SK-N-SH treated with all-trans-retinoic acid at 6 μM for 48 hours (cell line): ENCODE measurements at regions not wholly inside any gene's neighbourhood (a gene's known extent, or its start where the extent isn't known, plus 50 kb on each side); places are given as distances from the start of the nearest gene placed in this dataset.

Experiments used
- ARNTL ChIP-seq: fragments of 450-650 bp; formaldehyde crosslinking; IDR thresholded peaks from 2 replicates; pipeline ENCODE4 v1.5.0; 2020; ENCODE audit warnings: low read depth, mild to moderate bottlenecking, moderate library complexity, borderline replicate concordance
- CSRNP3 ChIP-seq: fragments of 250-450 bp; sonication (Bioruptor Pico); IDR thresholded peaks from 2 replicates; pipeline ENCODE4 v1.5.1; 2021; ENCODE audit warnings: mild to moderate bottlenecking, moderate library complexity
- PATZ1 ChIP-seq: fragments of 250-450 bp; sonication (Bioruptor Pico); IDR thresholded peaks from 2 replicates; pipeline ENCODE4 v1.8.0; 2020; ENCODE audit warnings: mild to moderate bottlenecking, moderate library complexity, borderline replicate concordance
- SNAI2 ChIP-seq: fragments of 250-450 bp; sonication (Bioruptor Pico); IDR thresholded peaks from 2 replicates; pipeline ENCODE4 v1.5.0; 2020; ENCODE audit warnings: mild to moderate bottlenecking, moderate library complexity
- TOX ChIP-seq: fragments of 250-450 bp; sonication (Bioruptor Pico); IDR thresholded peaks from 2 replicates; pipeline ENCODE4 v1.8.0; 2021; ENCODE audit warnings: mild to moderate bottlenecking, moderate library complexity, borderline replicate concordance
- ZFP30 ChIP-seq: fragments of 450-650 bp; formaldehyde crosslinking; IDR thresholded peaks from 2 replicates; pipeline ENCODE4 v1.5.0; 2022; ENCODE audit warnings: mild to moderate bottlenecking, moderate library complexity
- ZNF565 ChIP-seq: fragments of 450-650 bp; formaldehyde crosslinking; conservative IDR thresholded peaks from 2 replicates; pipeline ENCODE4 v1.5.0; 2020; ENCODE audit warnings: low read depth, mild to moderate bottlenecking, moderate library complexity
- ZNF8 ChIP-seq: fragments of 450-650 bp; formaldehyde crosslinking; IDR thresholded peaks from 2 replicates; pipeline ENCODE4 v1.5.0; 2020; ENCODE audit warnings: mild to moderate bottlenecking, moderate library complexity
- TF ChIP-seq, protein P1 (sequence below): fragments of 250-450 bp; sonication (Bioruptor Pico); IDR thresholded peaks from 2 replicates; pipeline ENCODE4 v1.8.0; 2021; ENCODE audit warnings: low read depth, mild to moderate bottlenecking, moderate library complexity, borderline replicate concordance
- TF ChIP-seq, protein P2 (sequence below): fragments of 250-450 bp; sonication (Bioruptor Pico); IDR thresholded peaks from 2 replicates; pipeline ENCODE4 v1.5.1; 2020; ENCODE audit warnings: low read depth, mild to moderate bottlenecking, moderate library complexity

DNA sequence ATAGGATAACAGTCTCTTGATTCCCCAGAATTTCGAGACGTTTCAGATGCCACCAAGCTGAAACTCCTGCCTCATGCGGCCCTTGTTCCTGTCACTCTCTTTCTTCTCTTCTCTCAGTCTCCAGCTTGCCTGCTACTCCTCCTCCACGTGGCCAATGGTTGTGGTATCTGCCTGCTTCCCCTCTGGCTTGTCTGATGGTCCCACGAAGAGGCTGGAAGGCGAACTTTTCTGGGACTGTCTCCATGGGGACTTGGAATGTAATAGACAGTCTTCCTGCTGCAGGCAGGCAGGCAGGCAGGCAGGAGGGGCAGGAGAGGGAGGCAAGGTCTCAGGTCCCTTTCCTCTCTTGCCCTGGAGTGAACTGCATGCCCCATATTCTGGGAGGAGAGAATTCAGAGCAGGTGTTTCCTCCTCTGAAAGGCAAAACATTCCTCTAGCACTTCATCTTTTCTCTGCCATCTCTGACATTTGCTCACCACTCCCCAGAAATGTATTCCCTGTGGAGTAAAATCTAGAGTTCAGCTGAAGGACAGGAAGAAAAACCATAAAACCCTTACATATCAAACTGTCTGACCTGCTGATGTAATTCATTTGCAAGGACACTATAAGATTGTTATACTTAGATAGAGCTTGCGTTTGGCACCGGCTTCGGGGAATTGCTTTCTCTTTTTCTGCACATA is 64.1 kb upstream of the GNG12 start:
- TF ChIP-seq SNAI2 (CRISPR knock-in tag) (no peak), ARNTL (CRISPR knock-in tag) (no peak), ZNF8 (CRISPR knock-in tag) (no peak), ZNF565 (CRISPR knock-in tag) (no peak), CSRNP3 (CRISPR knock-in tag) (no peak), PATZ1 (no peak), ZFP30 (CRISPR knock-in tag) (no peak), TOX (CRISPR knock-in tag) (no peak)
- TF ChIP-seq, protein P1, sequence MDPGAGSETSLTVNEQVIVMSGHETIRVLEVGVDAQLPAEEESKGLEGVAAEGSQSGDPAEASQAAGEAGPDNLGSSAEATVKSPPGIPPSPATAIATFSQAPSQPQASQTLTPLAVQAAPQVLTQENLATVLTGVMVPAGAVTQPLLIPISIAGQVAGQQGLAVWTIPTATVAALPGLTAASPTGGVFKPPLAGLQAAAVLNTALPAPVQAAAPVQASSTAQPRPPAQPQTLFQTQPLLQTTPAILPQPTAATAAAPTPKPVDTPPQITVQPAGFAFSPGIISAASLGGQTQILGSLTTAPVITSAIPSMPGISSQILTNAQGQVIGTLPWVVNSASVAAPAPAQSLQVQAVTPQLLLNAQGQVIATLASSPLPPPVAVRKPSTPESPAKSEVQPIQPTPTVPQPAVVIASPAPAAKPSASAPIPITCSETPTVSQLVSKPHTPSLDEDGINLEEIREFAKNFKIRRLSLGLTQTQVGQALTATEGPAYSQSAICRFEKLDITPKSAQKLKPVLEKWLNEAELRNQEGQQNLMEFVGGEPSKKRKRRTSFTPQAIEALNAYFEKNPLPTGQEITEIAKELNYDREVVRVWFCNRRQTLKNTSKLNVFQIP (CRISPR knock-in tag) = no peak
- TF ChIP-seq, protein P2, sequence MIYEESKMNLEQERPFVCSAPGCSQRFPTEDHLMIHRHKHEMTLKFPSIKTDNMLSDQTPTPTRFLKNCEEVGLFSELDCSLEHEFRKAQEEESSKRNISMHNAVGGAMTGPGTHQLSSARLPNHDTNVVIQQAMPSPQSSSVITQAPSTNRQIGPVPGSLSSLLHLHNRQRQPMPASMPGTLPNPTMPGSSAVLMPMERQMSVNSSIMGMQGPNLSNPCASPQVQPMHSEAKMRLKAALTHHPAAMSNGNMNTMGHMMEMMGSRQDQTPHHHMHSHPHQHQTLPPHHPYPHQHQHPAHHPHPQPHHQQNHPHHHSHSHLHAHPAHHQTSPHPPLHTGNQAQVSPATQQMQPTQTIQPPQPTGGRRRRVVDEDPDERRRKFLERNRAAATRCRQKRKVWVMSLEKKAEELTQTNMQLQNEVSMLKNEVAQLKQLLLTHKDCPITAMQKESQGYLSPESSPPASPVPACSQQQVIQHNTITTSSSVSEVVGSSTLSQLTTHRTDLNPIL = no peak
